ENCODE measurements at regions not wholly inside any gene's neighbourhood (a gene's known extent, or its start where the extent isn't known, plus 50 kb on each side); places are given as distances from the start of the nearest gene placed in this dataset.

GRCh38 chr6:163943607-163944385 is 529.3 kb downstream of the QKI start:
- no peak for DNase-seq
- TF ChIP-seq CTCF (IDR thresholded peaks at IDR 0.05; ENCODE audit: low read depth, low read length) = no peak
- no peaks in the 10 kb centered on the region for H3K36me3 ChIP-seq
- no peak overlapping the region for H3K4me3 ChIP-seq (ENCODE audit: low read depth, low read length)
- H3K9me3 ChIP-seq = no peaks in the 10 kb centered on the region
- H3K27me3 ChIP-seq = no peaks in the 10 kb centered on the region
- no peaks in the 10 kb centered on the region for H3K4me1 ChIP-seq

DNA sequence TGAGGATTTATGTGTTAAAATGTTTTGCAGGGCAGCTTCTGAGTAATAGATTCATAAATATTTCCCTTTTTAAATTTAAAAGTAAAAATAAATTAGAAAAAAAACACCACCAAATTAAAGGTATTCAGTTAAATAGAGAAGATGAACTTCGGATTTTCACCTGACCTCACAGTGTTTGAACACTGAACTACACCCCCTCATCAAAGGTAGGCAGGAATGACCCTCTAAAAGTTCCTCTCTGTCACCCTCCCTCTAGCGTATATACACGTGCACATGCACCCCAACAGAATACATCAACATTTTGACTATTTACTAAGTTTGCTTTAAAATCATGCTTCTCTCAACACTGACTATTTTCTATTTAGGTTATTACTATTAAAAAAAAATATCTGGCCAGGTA is 528.3 kb downstream of the QKI start:
- no peak overlapping the region for H3K4me3 ChIP-seq (ENCODE audit: low read depth, low read length)
- H3K9me3 ChIP-seq = no peaks in the 10 kb centered on the region
- no peaks in the 10 kb centered on the region for H3K36me3 ChIP-seq
- TF ChIP-seq CTCF (IDR thresholded peaks at IDR 0.05; ENCODE audit: low read depth, low read length) = no peak
- no peaks in the 10 kb centered on the region for H3K27me3 ChIP-seq
- no peaks in the 10 kb centered on the region for H3K4me1 ChIP-seq
- DNase-seq = no peak

DNA sequence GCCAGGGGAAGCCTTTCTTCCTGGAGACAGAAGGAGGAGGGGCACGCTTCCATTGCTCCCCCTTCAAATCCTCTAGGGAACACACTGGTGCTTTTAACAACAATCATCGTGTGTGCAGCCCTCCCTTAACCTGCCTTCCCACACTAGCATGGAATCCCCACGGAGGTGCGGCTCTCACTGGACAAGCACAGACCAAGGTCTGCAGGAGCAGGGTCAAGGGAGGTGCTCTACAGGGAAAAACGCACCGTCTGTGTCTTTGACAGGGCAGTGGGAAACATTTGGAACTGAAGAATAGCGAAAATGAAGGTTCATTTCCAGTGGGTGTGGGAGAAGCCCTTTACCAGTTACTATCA is 527.1 kb downstream of the QKI start:
- no peaks in the 10 kb centered on the region for H3K27me3 ChIP-seq
- no peak for DNase-seq
- H3K4me1 ChIP-seq = no peaks in the 10 kb centered on the region
- no peaks in the 10 kb centered on the region for H3K9me3 ChIP-seq
- no peak for TF ChIP-seq CTCF (IDR thresholded peaks at IDR 0.05; ENCODE audit: low read depth, low read length)
- no peak overlapping the region for H3K4me3 ChIP-seq (ENCODE audit: low read depth, low read length)
- H3K36me3 ChIP-seq = no peaks in the 10 kb centered on the region

DNA sequence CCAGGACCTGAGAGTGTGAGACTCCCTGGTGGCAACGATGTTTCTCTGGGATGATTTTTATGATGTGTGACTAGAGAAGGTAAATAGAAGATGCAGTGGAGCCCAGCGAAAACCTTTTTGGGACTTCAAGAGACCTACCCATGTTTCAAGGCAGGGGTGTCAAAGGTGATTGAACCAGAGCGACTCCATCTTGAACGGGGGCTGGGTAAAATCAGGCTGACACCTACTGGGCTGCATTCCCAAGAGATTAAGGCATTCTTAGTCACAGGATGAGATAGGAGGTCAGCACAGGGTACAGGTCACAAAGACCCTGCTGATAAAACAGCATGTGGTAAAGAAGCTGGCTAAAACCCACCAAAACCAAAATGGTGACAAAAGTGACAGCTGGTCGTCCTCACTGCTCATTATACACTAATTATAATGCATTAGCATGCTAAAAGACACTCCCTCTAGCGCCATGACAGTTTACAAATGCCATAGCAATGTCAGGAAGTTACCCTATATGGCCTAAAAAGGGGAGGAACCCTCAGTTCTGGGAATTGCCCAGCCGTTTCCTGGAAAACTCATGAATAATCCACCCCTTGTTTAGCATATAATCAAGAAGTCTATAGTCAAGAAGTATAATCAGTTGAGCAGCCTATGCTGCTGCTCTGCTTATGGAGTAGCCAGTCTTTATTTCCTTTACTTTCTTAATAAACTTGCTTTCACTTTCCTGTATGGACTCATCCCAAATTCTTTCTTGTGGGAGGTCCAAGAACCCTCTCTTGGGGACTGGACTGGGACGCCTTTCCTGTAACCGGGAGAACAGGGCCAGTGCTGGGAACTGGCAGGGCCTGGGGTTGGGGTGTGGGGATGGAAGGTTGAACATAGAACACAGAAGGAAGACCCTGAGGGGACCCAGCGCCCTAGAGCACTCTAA is 526.4 kb downstream of the QKI start:
- DNase-seq = no peak
- no peak for TF ChIP-seq CTCF (IDR thresholded peaks at IDR 0.05; ENCODE audit: low read depth, low read length)
- no peaks in the 10 kb centered on the region for H3K4me1 ChIP-seq
- no peaks in the 10 kb centered on the region for H3K36me3 ChIP-seq
- no peak overlapping the region for H3K4me3 ChIP-seq (ENCODE audit: low read depth, low read length)
- H3K9me3 ChIP-seq = no peaks in the 10 kb centered on the region
- H3K27me3 ChIP-seq = no peaks in the 10 kb centered on the region

DNA sequence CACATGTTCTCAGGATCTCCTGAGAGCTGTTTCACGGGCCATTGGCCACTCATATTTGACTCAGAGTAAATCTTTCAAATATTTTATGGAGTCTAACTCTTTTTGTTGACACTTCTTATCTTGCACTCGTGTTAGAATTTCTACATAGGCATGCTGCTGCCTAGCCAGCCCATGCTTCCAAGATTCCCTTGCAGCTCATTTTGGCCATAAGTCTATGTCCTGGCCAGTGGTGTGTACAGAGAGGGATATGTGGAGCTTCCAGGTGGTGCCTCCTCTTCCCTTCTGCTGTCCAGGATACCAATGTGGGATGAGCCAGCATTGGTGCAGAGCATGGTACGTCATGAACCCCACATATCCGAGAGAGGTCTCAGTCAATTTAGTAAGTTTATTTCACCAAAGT is 522.6 kb downstream of the QKI start:
- Histone ChIP-seq H3K27me3 (no peaks in the 10 kb centered on the region), H3K4me1 (no peaks in the 10 kb centered on the region), H3K9me3 (no peaks in the 10 kb centered on the region), H3K4me3 (ENCODE audit: low read depth, low read length) (no peak overlapping the region), H3K36me3 (no peaks in the 10 kb centered on the region)
- no peak for TF ChIP-seq CTCF (IDR thresholded peaks at IDR 0.05; ENCODE audit: low read depth, low read length)
- DNase-seq = no peak
